ENCODE measurements at regions not wholly inside any gene's neighbourhood (a gene's known extent, or its start where the extent isn't known, plus 50 kb on each side); places are given as distances from the start of the nearest gene placed in this dataset.

DNA sequence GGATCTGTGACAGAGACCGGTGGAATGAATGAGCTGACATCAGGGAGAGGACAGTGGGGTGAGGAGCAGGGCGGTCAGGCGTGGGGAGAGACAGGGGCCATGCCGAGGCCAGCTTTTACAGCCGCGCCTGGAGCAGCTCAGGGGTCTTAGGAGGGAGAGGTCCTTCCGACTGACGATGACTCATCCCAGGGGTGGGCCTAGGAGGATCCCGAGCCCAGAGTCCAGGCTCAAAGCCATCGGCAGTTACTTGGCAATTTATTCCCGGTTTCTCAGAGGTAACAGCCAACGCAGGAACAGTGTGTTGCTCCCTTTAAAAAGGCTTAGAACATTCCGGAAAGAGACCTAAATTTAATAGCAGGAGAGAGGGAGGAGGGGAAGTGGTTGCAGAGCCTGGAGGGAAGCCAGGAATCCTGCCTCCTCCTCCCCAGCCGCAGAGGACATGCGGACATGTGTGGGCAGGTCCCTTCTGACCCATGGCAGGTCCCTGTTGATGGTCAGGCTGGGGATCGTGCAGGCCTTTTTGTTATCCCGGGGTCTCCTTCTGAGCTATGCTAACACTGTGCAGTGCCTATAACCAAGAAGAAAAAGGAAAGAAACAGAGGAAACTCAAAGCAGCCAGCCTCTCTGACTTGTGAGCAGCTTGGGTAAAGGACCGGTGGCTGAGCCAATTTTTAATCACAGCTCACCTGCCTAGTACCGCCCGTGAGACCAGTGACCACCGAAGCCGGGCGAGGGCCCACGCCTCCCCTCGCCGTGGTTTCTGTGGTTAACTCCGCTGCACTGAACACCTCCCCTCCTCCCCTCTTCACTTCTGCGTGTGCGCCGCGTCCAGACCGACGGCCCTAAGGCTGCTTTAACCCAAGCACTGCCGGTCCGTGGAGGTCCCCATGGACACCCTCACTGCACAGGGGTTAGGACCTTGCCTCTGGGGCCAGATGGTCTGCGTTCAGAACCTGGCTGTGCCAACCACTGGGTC is 392.4 kb upstream of the PROK2 start:
- peaks cover 0 to 6% (median 2%) of the 10 kb centered on the region in 5 donors for H3K9me3 Mint-ChIP-seq
- no peaks in the 10 kb centered on the region for H3K4me1 ChIP-seq (ENCODE audit: insufficient read depth, low read length)
- H3K27ac ChIP-seq (ENCODE audit: low read depth, low read length), result peak overlapping the region; percentile 38
- H3K4me3 ChIP-seq (ENCODE audit: low read length), result no peak overlapping the region
- ChIA-PET CTCF (interaction anchor here (0.6 kb wide), 1 partner anchor 829 kb away, joined by 3 read pairs; no protein-coding TSS in a partner anchor), POLR2A (no interaction called here)
- H3K4me3 Mint-ChIP-seq, result peak overlapping the region in 1 of 7 donors; percentile 8
- peaks cover 0 to 4% (median 3%) of the 10 kb centered on the region in 3 donors for H3K4me1 Mint-ChIP-seq
- no peaks in the 10 kb centered on the region for H3K36me3 ChIP-seq (ENCODE audit: insufficient read depth, low read length)
- H3K36me3 Mint-ChIP-seq, result no peaks in the 10 kb centered on the region
- no peak for DNase-seq
- H3K9me3 ChIP-seq (ENCODE audit: low read length), result no peaks in the 10 kb centered on the region
- H3K27me3 ChIP-seq (ENCODE audit: insufficient read depth, low read length, poor library complexity, severe bottlenecking), result no peaks in the 10 kb centered on the region
- H3K27ac Mint-ChIP-seq, result peak overlapping the region in 1 of 8 donors; percentile 69
- H3K27me3 Mint-ChIP-seq, result peaks cover 30 to 58% of the 10 kb centered on the region in 2 donors

DNA sequence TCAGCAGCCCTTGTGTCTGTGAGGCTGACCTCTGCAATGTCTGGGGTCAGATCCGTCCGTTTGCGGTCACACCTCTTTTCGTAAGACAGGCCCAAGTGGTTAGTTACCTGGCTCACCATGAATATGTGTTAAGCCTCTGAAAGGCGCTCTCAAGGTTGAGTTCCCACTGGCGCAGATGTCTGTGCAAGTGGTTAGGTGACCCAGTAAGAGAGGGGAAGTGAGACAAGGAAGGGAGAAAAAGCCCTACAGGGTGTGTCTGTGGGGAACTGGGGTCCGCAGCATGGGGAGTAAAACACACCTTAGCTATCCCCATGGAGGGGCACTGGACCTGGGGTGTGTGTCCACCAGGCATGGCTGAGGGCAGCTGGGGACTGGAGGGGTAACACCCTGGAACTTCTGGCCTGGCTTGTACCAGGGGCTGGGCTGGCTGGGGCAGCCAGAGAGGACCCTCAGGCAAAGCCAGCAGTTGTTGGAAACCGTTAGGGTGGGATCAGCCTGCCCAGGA is 391.6 kb upstream of the PROK2 start:
- peaks cover 0 to 6% (median 2%) of the 10 kb centered on the region in 5 donors for H3K9me3 Mint-ChIP-seq
- no peak for DNase-seq
- peaks cover 30 to 54% of the 10 kb centered on the region in 2 donors for H3K27me3 Mint-ChIP-seq
- H3K36me3 ChIP-seq (ENCODE audit: insufficient read depth, low read length), result no peaks in the 10 kb centered on the region
- peaks cover 0 to 4% (median 3%) of the 10 kb centered on the region in 3 donors for H3K4me1 Mint-ChIP-seq
- H3K4me3 ChIP-seq (ENCODE audit: low read length), result no peak overlapping the region
- peak overlapping the region; percentile 38 for H3K27ac ChIP-seq (ENCODE audit: low read depth, low read length)
- CTCF ChIA-PET, result no interaction called here
- H3K9me3 ChIP-seq (ENCODE audit: low read length), result no peaks in the 10 kb centered on the region
- POLR2A ChIA-PET, result no interaction called here
- no peaks in the 10 kb centered on the region for H3K4me1 ChIP-seq (ENCODE audit: insufficient read depth, low read length)
- no peak overlapping the region for H3K4me3 Mint-ChIP-seq
- H3K36me3 Mint-ChIP-seq, result no peaks in the 10 kb centered on the region
- H3K27me3 ChIP-seq (ENCODE audit: insufficient read depth, low read length, poor library complexity, severe bottlenecking), result no peaks in the 10 kb centered on the region
- no peak overlapping the region for H3K27ac Mint-ChIP-seq

DNA sequence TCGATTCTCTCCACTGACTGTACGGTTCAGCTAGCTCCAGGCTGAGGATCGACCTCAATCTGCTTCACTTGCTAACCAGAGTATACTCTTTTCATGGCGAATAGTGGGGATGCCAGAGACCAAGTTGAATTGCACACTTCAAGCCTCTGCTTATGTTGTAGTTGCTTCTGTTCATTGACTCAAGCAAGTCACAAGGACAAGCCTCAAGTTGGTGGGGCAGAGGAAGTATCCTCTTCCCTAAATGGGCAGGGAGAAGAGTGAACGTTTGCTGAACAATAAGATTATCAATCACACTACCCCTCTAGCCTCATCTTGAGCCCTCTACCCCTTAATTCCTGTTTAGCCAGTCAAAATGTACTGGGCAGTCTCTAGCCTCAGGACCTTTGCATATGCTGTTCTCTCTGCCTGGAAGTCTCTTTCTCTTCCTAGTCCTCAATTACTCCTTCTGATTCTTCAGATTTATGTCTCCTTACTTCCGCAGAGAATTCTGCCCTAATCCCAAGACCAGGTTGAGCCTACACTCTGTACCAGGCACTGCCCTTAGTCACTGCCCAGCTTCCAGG is 390.4 kb upstream of the PROK2 start:
- H3K27me3 Mint-ChIP-seq, result peaks cover 28 to 47% of the 10 kb centered on the region in 2 donors

DNA sequence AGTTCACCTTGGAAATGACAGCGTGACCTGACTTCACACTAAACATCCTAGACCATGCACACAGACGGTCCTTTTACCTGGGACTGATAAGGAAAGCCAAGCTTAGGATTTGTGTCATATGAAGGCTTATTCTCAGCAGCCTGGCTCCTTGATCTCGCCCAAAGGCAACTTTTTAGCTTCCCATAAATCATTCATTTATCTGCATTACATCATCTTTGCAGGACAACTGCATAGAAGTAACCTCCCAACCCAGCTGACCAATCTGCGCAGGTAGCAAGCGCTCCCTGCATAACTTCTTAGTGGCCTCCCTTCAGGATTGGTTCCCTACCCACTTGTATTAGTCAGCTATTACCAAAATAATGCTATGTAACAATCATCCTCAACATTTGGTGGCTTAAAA is 389.9 kb upstream of the PROK2 start:
- no peaks in the 10 kb centered on the region for H3K27me3 ChIP-seq (ENCODE audit: insufficient read depth, low read length, poor library complexity, severe bottlenecking)
- ChIA-PET POLR2A (no interaction called here), CTCF (no interaction called here)
- no peaks in the 10 kb centered on the region for H3K36me3 ChIP-seq (ENCODE audit: insufficient read depth, low read length)
- no peaks in the 10 kb centered on the region for H3K4me1 ChIP-seq (ENCODE audit: insufficient read depth, low read length)
- H3K9me3 Mint-ChIP-seq, result peaks cover 0 to 6% (median 2%) of the 10 kb centered on the region in 5 donors
- H3K4me3 Mint-ChIP-seq, result no peak overlapping the region
- no peak overlapping the region for H3K27ac Mint-ChIP-seq
- no peaks in the 10 kb centered on the region for H3K9me3 ChIP-seq (ENCODE audit: low read length)
- H3K4me3 ChIP-seq (ENCODE audit: low read length), result no peak overlapping the region
- H3K27ac ChIP-seq (ENCODE audit: low read depth, low read length), result no peak overlapping the region
- peaks cover 28 to 46% of the 10 kb centered on the region in 2 donors for H3K27me3 Mint-ChIP-seq
- peaks cover 0 to 4% (median 3%) of the 10 kb centered on the region in 3 donors for H3K4me1 Mint-ChIP-seq
- DNase-seq, result no peak
- no peaks in the 10 kb centered on the region for H3K36me3 Mint-ChIP-seq

More for the DNA sequence above, 390.4 kb upstream of the PROK2 start:
- peaks cover 0 to 6% (median 2%) of the 10 kb centered on the region in 5 donors for H3K9me3 Mint-ChIP-seq
- H3K36me3 Mint-ChIP-seq, result no peaks in the 10 kb centered on the region
- no peaks in the 10 kb centered on the region for H3K4me1 ChIP-seq (ENCODE audit: insufficient read depth, low read length)
- no peak overlapping the region for H3K4me3 Mint-ChIP-seq
- POLR2A ChIA-PET, result no interaction called here
- no peak for DNase-seq
- no peaks in the 10 kb centered on the region for H3K9me3 ChIP-seq (ENCODE audit: low read length)
- H3K27ac Mint-ChIP-seq, result no peak overlapping the region
- H3K4me3 ChIP-seq (ENCODE audit: low read length), result no peak overlapping the region
- no peak overlapping the region for H3K27ac ChIP-seq (ENCODE audit: low read depth, low read length)
- CTCF ChIA-PET, result no interaction called here
- H3K4me1 Mint-ChIP-seq, result peaks cover 0 to 4% (median 3%) of the 10 kb centered on the region in 3 donors
- no peaks in the 10 kb centered on the region for H3K36me3 ChIP-seq (ENCODE audit: insufficient read depth, low read length)
- H3K27me3 ChIP-seq (ENCODE audit: insufficient read depth, low read length, poor library complexity, severe bottlenecking), result no peaks in the 10 kb centered on the region

DNA sequence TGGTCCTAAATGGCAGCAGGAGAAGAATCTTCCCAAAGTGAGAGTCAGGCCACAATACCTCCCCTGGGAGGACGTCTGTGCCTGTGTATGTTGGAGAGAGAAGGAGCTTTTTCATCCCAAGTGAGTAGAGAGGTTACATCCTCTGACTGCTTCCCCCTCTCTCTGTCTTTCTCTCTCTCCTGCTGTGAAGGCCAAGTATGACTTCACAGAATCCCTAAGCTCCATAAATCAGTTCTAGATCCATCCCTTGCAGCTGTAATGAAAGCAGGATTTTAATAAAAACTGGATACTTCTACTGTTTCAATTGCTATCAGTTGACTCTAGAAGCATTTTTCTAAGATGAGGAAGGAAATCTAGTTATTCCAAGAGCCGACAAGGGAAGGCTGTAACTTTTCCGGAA is 389.1 kb upstream of the PROK2 start:
- Histone ChIP-seq H3K27me3 (ENCODE audit: insufficient read depth, low read length, poor library complexity, severe bottlenecking) (no peaks in the 10 kb centered on the region), H3K4me1 (ENCODE audit: insufficient read depth, low read length) (no peaks in the 10 kb centered on the region), H3K36me3 (ENCODE audit: insufficient read depth, low read length) (no peaks in the 10 kb centered on the region), H3K9me3 (ENCODE audit: low read length) (no peaks in the 10 kb centered on the region), H3K27ac (ENCODE audit: low read depth, low read length) (no peak overlapping the region), H3K4me3 (ENCODE audit: low read length) (no peak overlapping the region)
- peaks cover 27 to 39% of the 10 kb centered on the region in 2 donors for H3K27me3 Mint-ChIP-seq
- no peak overlapping the region for H3K27ac Mint-ChIP-seq
- ChIA-PET POLR2A (no interaction called here), CTCF (no interaction called here)
- H3K36me3 Mint-ChIP-seq, result no peaks in the 10 kb centered on the region
- H3K4me3 Mint-ChIP-seq, result no peak overlapping the region
- no peak for DNase-seq
- H3K9me3 Mint-ChIP-seq, result peaks cover 0 to 6% (median 2%) of the 10 kb centered on the region in 5 donors
- peaks cover 0 to 4% (median 3%) of the 10 kb centered on the region in 3 donors for H3K4me1 Mint-ChIP-seq

DNA sequence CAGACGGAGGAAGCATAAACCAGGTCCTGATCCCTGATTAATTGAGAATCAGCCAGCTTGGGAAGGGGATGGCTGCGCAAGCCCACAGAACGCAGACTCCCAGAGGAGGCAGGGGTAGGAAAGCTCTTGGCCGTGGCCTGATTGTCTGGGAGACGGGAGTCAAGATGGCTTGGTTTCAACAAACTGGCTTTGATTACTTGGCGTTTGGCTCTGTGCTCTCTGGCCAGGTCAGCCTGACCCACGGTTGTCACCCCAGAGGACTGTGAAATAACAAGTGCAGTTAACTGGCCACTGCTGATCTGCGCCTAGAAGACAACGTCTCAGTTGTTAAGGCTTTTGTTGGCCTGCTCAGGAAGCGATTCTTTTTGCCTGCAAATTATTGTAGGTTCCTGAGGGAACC is 387.0 kb upstream of the PROK2 start:
- peaks cover 21 to 26% of the 10 kb centered on the region in 2 donors for H3K27me3 Mint-ChIP-seq
- H3K4me3 ChIP-seq (ENCODE audit: low read length), result no peak overlapping the region
- no peak overlapping the region for H3K4me3 Mint-ChIP-seq
- peaks cover 0 to 6% (median 2%) of the 10 kb centered on the region in 5 donors for H3K9me3 Mint-ChIP-seq
- H3K4me1 ChIP-seq (ENCODE audit: insufficient read depth, low read length), result no peaks in the 10 kb centered on the region
- no peaks in the 10 kb centered on the region for H3K27me3 ChIP-seq (ENCODE audit: insufficient read depth, low read length, poor library complexity, severe bottlenecking)
- peaks cover 0 to 3% (median 0%) of the 10 kb centered on the region in 3 donors for H3K4me1 Mint-ChIP-seq
- H3K36me3 ChIP-seq (ENCODE audit: insufficient read depth, low read length), result no peaks in the 10 kb centered on the region
- H3K9me3 ChIP-seq (ENCODE audit: low read length), result no peaks in the 10 kb centered on the region
- no peak for DNase-seq
- H3K36me3 Mint-ChIP-seq, result no peaks in the 10 kb centered on the region
- ChIA-PET POLR2A (no interaction called here), CTCF (no interaction called here)
- H3K27ac ChIP-seq (ENCODE audit: low read depth, low read length), result no peak overlapping the region
- no peak overlapping the region for H3K27ac Mint-ChIP-seq

DNA sequence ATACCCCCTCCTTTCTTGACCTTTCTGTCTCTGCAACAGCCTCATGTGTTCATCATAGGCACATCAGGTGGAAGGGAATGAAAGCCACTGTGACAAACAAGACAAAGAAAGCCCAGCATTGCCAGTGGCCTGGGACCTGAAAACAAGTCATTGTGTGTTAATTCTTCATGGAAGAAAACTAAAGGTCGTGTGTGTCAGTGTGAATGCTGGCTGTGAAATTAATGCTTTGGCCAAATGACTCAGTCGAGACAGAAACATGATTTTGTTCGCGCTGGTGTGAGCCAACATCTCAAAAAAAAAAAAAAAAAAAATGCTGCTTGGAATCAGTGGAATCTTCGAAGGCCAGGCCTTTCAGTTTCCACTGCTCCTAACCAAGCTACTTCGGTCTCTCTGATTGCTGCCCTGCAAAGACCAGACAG is 386.5 kb upstream of the PROK2 start:
- no peaks in the 10 kb centered on the region for H3K27me3 ChIP-seq (ENCODE audit: insufficient read depth, low read length, poor library complexity, severe bottlenecking)
- H3K4me1 Mint-ChIP-seq, result peaks cover 0 to 2% (median 0%) of the 10 kb centered on the region in 3 donors
- peaks cover 0 to 6% (median 2%) of the 10 kb centered on the region in 5 donors for H3K9me3 Mint-ChIP-seq
- no peak overlapping the region for H3K27ac Mint-ChIP-seq
- peaks cover 17 to 22% of the 10 kb centered on the region in 2 donors for H3K27me3 Mint-ChIP-seq
- no peak overlapping the region for H3K4me3 Mint-ChIP-seq
- H3K36me3 ChIP-seq (ENCODE audit: insufficient read depth, low read length), result no peaks in the 10 kb centered on the region
- no peaks in the 10 kb centered on the region for H3K36me3 Mint-ChIP-seq
- no peak overlapping the region for H3K27ac ChIP-seq (ENCODE audit: low read depth, low read length)
- no peak overlapping the region for H3K4me3 ChIP-seq (ENCODE audit: low read length)
- no peaks in the 10 kb centered on the region for H3K4me1 ChIP-seq (ENCODE audit: insufficient read depth, low read length)
- POLR2A ChIA-PET, result no interaction called here
- no peaks in the 10 kb centered on the region for H3K9me3 ChIP-seq (ENCODE audit: low read length)
- DNase-seq, result no peak
- CTCF ChIA-PET, result no interaction called here
